HL-60/S4 treated with retinoic acid at 250 ng/mL for 4 days and 3 days (cell line): ENCODE measurements at regions not wholly inside any gene's neighbourhood (a gene's known extent, or its start where the extent isn't known, plus 50 kb on each side); places are given as distances from the start of the nearest gene placed in this dataset.
"Not testable (repeated sequence)": the region's sequence is repeated elsewhere in the genome, so short reads cannot be mapped to it uniquely, and the experiment has no call there.

Experiments
- in situ Hi-C: fragments of 300-500 bp; cut with MboI; formaldehyde crosslinking; loops from 2 replicates; pipeline ENCODE4 v1.7.0; 2022; ENCODE audit warnings: low sequenced_read_pairs

- in situ Hi-C loops = no loop called here
These were observed 1412.9 kb upstream of the PCDH7 start for GRCh38 chr4:29307256-29307655.

GRCh38 chr4:29307755-29308154, 1412.4 kb upstream of the PCDH7 start:
- in situ Hi-C loops = no loop called here

- in situ Hi-C loops = no loop called here
These were observed 1411.1 kb upstream of the PCDH7 start for GRCh38 chr4:29309050-29309449.

- in situ Hi-C loops = no loop called here
These were observed 1409.9 kb upstream of the PCDH7 start for GRCh38 chr4:29310252-29310651.

- in situ Hi-C loops = no loop called here
These were observed 1408.9 kb upstream of the PCDH7 start for GRCh38 chr4:29311247-29311646.

- in situ Hi-C loops = no loop called here
These were observed 1400.4 kb upstream of the PCDH7 start for GRCh38 chr4:29319663-29320340.

- in situ Hi-C loops = no loop called here
These were observed 1399.1 kb upstream of the PCDH7 start for GRCh38 chr4:29320947-29321620.

- in situ Hi-C loops = no loop called here
These were observed 1394.2 kb upstream of the PCDH7 start for GRCh38 chr4:29326004-29326403.

GRCh38 chr4:29326816-29327215, 1393.4 kb upstream of the PCDH7 start:
- in situ Hi-C loops = no loop called here

GRCh38 chr4:29336861-29337260, 1383.3 kb upstream of the PCDH7 start:
- in situ Hi-C loops = no loop called here

GRCh38 chr4:29372971-29373370, 1347.2 kb upstream of the PCDH7 start:
- in situ Hi-C loops = no loop called here

- in situ Hi-C loops = no loop called here
These were observed 1344.5 kb upstream of the PCDH7 start for GRCh38 chr4:29375716-29376115.

- in situ Hi-C loops = not testable (repeated sequence)
These were observed 1341.9 kb upstream of the PCDH7 start for GRCh38 chr4:29378237-29378636.

- in situ Hi-C loops = no loop called here
These were observed 1329.2 kb upstream of the PCDH7 start for GRCh38 chr4:29390921-29391320.

GRCh38 chr4:29405116-29405515, 1315.1 kb upstream of the PCDH7 start:
- in situ Hi-C loops = no loop called here

GRCh38 chr4:29415771-29416170, 1304.4 kb upstream of the PCDH7 start:
- in situ Hi-C loops = no loop called here

- in situ Hi-C loops = no loop called here
These were observed 1296.1 kb upstream of the PCDH7 start for GRCh38 chr4:29423836-29424721.

GRCh38 chr4:29453303-29453820, 1266.8 kb upstream of the PCDH7 start:
- in situ Hi-C loops = no loop called here

GRCh38 chr4:29459926-29460325, 1260.2 kb upstream of the PCDH7 start:
- in situ Hi-C loops = no loop called here

- in situ Hi-C loops = no loop called here
These were observed 1253.0 kb upstream of the PCDH7 start for GRCh38 chr4:29467044-29467717.
